ENCODE measurements at regions not wholly inside any gene's neighbourhood (a gene's known extent, or its start where the extent isn't known, plus 50 kb on each side); places are given as distances from the start of the nearest gene placed in this dataset.
A peak's percentile ranks its signal among the peaks of the same experiment; 100 is the strongest.

DNA sequence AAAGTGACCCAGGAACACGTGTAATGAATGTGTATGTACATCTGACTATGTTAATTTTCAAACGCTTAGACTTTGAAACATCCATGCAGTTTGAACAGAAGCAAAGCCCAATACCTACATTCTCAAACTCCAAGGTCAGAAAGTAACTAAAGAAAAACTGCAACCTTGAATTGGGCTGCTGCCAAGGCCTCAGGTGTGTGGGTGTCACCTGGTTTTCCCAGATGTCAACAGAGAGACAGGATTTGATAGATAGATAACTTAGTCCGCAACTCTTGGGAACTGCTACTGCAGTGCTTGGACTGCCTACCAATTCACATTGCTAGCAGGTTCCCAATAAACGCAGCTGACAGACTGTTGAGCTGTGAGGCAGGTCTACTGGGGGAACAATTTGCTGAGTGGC lies 78.7 kb upstream of the PAPOLG start:
- ChIA-PET CTCF (ENCODE audit: low intra/inter-chr PET ratio) (no interaction called here), POLR2A (interaction anchor here (0.6 kb wide), 1 partner anchor 341 kb away, joined by 3 read pairs; the partner anchor contains the start of gene PUS10)
- Histone ChIP-seq H3K27me3 (ENCODE audit: control insufficient read depth in 2 of 2, insufficient read depth in 2 of 2, low read length in 2 of 2) (peaks cover 19 to 45% of the 10 kb centered on the region in 2 experiments), H4K20me1 (replicated peaks; ENCODE audit: control insufficient read depth, insufficient read depth, low read length) (no peaks in the 10 kb centered on the region), H3K79me2 (ENCODE audit: control insufficient read depth, insufficient read depth, low read length) (no peaks in the 10 kb centered on the region), H3K36me3 (ENCODE audit: control insufficient read depth, insufficient read depth, low read length) (no peaks in the 10 kb centered on the region), H3K27ac (ENCODE audit: extremely low read depth, low read depth, low read length) (no peak overlapping the region), H3K9me3 (replicated peaks; ENCODE audit: control insufficient read depth, insufficient read depth, low read depth, low read length) (no peaks in the 10 kb centered on the region), H2AFZ (ENCODE audit: low read depth, low read length) (no peak overlapping the region), H3K9me1 (ENCODE audit: control insufficient read depth, insufficient read depth, low read length) (peaks cover 3% of the 10 kb centered on the region), H3K4me2 (ENCODE audit: insufficient read depth, low read length) (no peak overlapping the region), H3K4me1 (replicated peaks in 1 of 2; ENCODE audit: control insufficient read depth in 2 of 2, insufficient read depth in 2 of 2, low read length in 2 of 2) (no peaks in the 10 kb centered on the region; a peak in 2 of 5 replicates), H3K4me3 (no peak overlapping the region), H3K9ac (ENCODE audit: insufficient read depth in 1 of 2, low read depth in 2 of 2, low read length in 2 of 2) (no peak overlapping the region)
- BruUV-seq (replicated peaks): no TSS peak
- FAIRE-seq (peak; percentile 19), ATAC-seq (no peak), DNase-seq (ENCODE audit: extremely low read depth in 1 of 4, low spot score in 3 of 4) (no peak)
- in situ Hi-C loops (cut with MboI): no loop called here
- TF ChIP-seq ZNF830 (CRISPR knock-in tag; IDR thresholded peaks at IDR 0.05): no peak
- no peak for TF ChIP-seq YBX1 (IDR thresholded peaks at IDR 0.05)
- TF ChIP-seq, protein P1, sequence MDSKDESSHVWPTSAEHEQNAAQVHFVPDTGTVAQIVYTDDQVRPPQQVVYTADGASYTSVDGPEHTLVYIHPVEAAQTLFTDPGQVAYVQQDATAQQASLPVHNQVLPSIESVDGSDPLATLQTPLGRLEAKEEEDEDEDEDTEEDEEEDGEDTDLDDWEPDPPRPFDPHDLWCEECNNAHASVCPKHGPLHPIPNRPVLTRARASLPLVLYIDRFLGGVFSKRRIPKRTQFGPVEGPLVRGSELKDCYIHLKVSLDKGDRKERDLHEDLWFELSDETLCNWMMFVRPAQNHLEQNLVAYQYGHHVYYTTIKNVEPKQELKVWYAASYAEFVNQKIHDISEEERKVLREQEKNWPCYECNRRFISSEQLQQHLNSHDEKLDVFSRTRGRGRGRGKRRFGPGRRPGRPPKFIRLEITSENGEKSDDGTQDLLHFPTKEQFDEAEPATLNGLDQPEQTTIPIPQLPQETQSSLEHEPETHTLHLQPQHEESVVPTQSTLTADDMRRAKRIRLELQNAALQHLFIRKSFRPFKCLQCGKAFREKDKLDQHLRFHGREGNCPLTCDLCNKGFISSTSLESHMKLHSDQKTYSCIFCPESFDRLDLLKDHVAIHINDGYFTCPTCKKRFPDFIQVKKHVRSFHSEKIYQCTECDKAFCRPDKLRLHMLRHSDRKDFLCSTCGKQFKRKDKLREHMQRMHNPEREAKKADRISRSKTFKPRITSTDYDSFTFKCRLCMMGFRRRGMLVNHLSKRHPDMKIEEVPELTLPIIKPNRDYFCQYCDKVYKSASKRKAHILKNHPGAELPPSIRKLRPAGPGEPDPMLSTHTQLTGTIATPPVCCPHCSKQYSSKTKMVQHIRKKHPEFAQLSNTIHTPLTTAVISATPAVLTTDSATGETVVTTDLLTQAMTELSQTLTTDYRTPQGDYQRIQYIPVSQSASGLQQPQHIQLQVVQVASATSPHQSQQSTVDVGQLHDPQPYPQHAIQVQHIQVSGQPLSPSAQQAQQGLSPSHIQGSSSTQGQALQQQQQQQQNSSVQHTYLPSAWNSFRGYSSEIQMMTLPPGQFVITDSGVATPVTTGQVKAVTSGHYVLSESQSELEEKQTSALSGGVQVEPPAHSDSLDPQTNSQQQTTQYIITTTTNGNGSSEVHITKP (IDR thresholded peaks at IDR 0.05; ENCODE audit: partially characterized antibody): no peak
- no peak for TF ChIP-seq KLF1 (tag; IDR thresholded peaks at IDR 0.05)
- no peak for TF ChIP-seq ZNF583 (CRISPR knock-in tag; IDR thresholded peaks at IDR 0.05)
- no peak for TF ChIP-seq PRMT5 (CRISPR knock-in tag; IDR thresholded peaks at IDR 0.05)
- TF ChIP-seq ZNF174 (CRISPR knock-in tag; IDR thresholded peaks at IDR 0.05): no peak
- TF ChIP-seq, protein P2, sequence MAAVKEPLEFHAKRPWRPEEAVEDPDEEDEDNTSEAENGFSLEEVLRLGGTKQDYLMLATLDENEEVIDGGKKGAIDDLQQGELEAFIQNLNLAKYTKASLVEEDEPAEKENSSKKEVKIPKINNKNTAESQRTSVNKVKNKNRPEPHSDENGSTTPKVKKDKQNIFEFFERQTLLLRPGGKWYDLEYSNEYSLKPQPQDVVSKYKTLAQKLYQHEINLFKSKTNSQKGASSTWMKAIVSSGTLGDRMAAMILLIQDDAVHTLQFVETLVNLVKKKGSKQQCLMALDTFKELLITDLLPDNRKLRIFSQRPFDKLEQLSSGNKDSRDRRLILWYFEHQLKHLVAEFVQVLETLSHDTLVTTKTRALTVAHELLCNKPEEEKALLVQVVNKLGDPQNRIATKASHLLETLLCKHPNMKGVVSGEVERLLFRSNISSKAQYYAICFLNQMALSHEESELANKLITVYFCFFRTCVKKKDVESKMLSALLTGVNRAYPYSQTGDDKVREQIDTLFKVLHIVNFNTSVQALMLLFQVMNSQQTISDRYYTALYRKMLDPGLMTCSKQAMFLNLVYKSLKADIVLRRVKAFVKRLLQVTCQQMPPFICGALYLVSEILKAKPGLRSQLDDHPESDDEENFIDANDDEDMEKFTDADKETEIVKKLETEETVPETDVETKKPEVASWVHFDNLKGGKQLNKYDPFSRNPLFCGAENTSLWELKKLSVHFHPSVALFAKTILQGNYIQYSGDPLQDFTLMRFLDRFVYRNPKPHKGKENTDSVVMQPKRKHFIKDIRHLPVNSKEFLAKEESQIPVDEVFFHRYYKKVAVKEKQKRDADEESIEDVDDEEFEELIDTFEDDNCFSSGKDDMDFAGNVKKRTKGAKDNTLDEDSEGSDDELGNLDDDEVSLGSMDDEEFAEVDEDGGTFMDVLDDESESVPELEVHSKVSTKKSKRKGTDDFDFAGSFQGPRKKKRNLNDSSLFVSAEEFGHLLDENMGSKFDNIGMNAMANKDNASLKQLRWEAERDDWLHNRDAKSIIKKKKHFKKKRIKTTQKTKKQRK (IDR thresholded peaks at IDR 0.05; ENCODE audit: borderline replicate concordance, low read depth, low read length): no peak
- no peak for TF ChIP-seq NFE2L1 (tag; IDR thresholded peaks at IDR 0.05; ENCODE audit: borderline replicate concordance, low read depth)
- intact Hi-C loops (cut with micrococcal nuclease): no loop called here
- 0% methylated on average over 4 of the region's 4 CpGs for WGBS (ENCODE audit: insufficient coverage, low coverage, missing lambda C conversion rate)

Measured in K562 (cell line).